OCI-LY7 (cell line): ENCODE measurements at regions not wholly inside any gene's neighbourhood (a gene's known extent, or its start where the extent isn't known, plus 50 kb on each side); places are given as distances from the start of the nearest gene placed in this dataset.

ENCODE experiments used
- BruUV-seq: library from RNA; stranded (reverse); fragments of 400-500 nt; replicated peaks from 2 replicates; lab custom pipeline; 2021; lab: Mats Ljungman, UMichigan
- CTCF ChIA-PET: fragments of 300-600 bp; sonication (Branson Sonifier 250); formaldehyde crosslinking; loops from one replicate; lab custom pipeline; 2022; ENCODE audit warnings: antibody characterized with exemption; ENCODE audit not compliant: unreplicated experiment; lab: Charles Lee
- POLR2A ChIA-PET: fragments of 300-600 bp; sonication (Branson Sonifier 250); formaldehyde crosslinking; loops from one replicate; lab custom pipeline; 2022; ENCODE audit warnings: antibody characterized with exemption; lab: Charles Lee
- DNase-seq: peaks from one replicate; pipeline ENCODE4 v3.0.0-alpha.2; 2015; ENCODE audit warnings: low spot score
- H2AFZ ChIP-seq: fragments of 200-600 bp; sonication (generic), shearing (Covaris generic); 2 replicates; pipeline ENCODE4 v1.6.1; 2014; ENCODE audit warnings: mild to moderate bottlenecking, antibody characterized with exemption, low read length, moderate library complexity
- H3K27ac ChIP-seq: fragments of 200-600 bp; sonication (generic); 2 replicates; pipeline ENCODE4 v1.5.1; 2014; ENCODE audit warnings: mixed run types, low read depth, mild to moderate bottlenecking, moderate library complexity, low read length, inconsistent platforms; ENCODE audit not compliant: poor library complexity, severe bottlenecking
- H3K36me3 ChIP-seq: fragments of 200-600 bp; sonication (generic); 2 replicates; pipeline ENCODE4 v1.6.1; 2014; ENCODE audit warnings: mild to moderate bottlenecking, antibody characterized with exemption, low read length, moderate library complexity, mixed read lengths; ENCODE audit not compliant: insufficient read depth
- H3K4me1 ChIP-seq: fragments of 200-600 bp; sonication (generic); 2 replicates; pipeline ENCODE4 v1.5.1; 2014; ENCODE audit warnings: mild to moderate bottlenecking, low read length; ENCODE audit not compliant: insufficient read depth, poor library complexity, severe bottlenecking
- H3K4me2 ChIP-seq: fragments of 200-600 bp; sonication (generic); 2 replicates; pipeline ENCODE4 v1.6.1; 2014; ENCODE audit warnings: mild to moderate bottlenecking, low read length
- H3K4me3 ChIP-seq: fragments of 200-600 bp; sonication (generic); 2 replicates; pipeline ENCODE4 v1.5.1; 2014; ENCODE audit warnings: mild to moderate bottlenecking, low read depth, low read length; ENCODE audit not compliant: poor library complexity, severe bottlenecking
- H3K79me2 ChIP-seq: fragments of 200-600 bp; sonication (generic); 2 replicates; pipeline ENCODE4 v1.6.1; 2016; ENCODE audit warnings: low read depth, mild to moderate bottlenecking, low read length, moderate library complexity, mixed read lengths; ENCODE audit not compliant: insufficient read depth
- H3K9me2 ChIP-seq: fragments of 200-600 bp; sonication (generic); 2 replicates; pipeline ENCODE4 v1.6.1; 2016; ENCODE audit warnings: mild to moderate bottlenecking, low read length, mixed read lengths; ENCODE audit not compliant: insufficient read depth
- H3K9me3 ChIP-seq: fragments of 200-600 bp; sonication (generic); 2 replicates; pipeline ENCODE4 v1.6.1; 2014; ENCODE audit warnings: mild to moderate bottlenecking, mixed run types, low read length, mixed read lengths
- H4K20me1 ChIP-seq: fragments of 200-600 bp; sonication (generic); 2 replicates; pipeline ENCODE4 v1.6.1; 2014; ENCODE audit warnings: mild to moderate bottlenecking, antibody characterized with exemption, low read length, moderate library complexity, mixed read lengths; ENCODE audit not compliant: insufficient read depth
- CTCF ChIP-seq: fragments of 200-600 bp; sonication (generic); conservative IDR thresholded peaks from 2 replicates; pipeline ENCODE4 v1.5.1; 2014; ENCODE audit warnings: mild to moderate bottlenecking, antibody characterized with exemption, low read length, moderate library complexity, mixed read lengths
- EZH2phosphoT487 ChIP-seq: fragments of 200-600 bp; sonication (generic); IDR thresholded peaks from 2 replicates; pipeline ENCODE4 v1.6.1; 2018; ENCODE audit warnings: low read depth, borderline replicate concordance, mild to moderate bottlenecking, mixed run types, antibody characterized with exemption, low read length, moderate library complexity, mixed read lengths
- intact Hi-C: fragments of 100-400 bp; cut with micrococcal nuclease; formaldehyde crosslinking; loops from one replicate; pipeline ENCODE4 v1.10.0; 2022; ENCODE audit not compliant: unreplicated experiment

DNA sequence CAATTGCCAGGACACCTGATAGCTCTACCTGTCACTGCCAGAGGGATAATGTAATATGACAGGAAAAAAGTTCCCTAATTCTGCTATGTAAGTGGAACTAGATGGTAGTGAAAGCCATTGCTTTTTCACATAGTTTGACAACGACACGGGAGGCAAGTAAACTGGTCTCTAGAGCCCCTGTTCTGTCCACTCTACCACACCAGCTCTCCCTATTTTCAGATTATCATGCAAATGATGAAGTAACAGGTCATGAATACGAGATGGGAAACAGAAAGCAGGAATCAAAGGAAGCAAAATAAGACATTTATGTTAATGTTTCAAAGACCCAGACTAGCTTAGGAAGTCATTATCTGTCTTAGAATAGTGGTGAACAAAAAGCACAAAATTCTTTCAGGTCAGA, 56.2 kb downstream of the TAF11L14 start:
- Histone ChIP-seq H3K4me3 (no peak overlapping the region), H4K20me1 (no peaks in the 10 kb centered on the region), H3K27ac (no peak overlapping the region), H3K4me1 (no peaks in the 10 kb centered on the region), H3K9me2 (no peaks in the 10 kb centered on the region), H3K9me3 (no peaks in the 10 kb centered on the region), H2AFZ (no peak overlapping the region), H3K36me3 (no peaks in the 10 kb centered on the region), H3K4me2 (no peak overlapping the region), H3K79me2 (no peaks in the 10 kb centered on the region)
- TF ChIP-seq CTCF (no peak), EZH2phosphoT487 (no peak)
- DNase-seq: no peak
- ChIA-PET CTCF (no interaction called here), POLR2A (no interaction called here)
- BruUV-seq: no TSS peak
- intact Hi-C loops: no loop called here

DNA sequence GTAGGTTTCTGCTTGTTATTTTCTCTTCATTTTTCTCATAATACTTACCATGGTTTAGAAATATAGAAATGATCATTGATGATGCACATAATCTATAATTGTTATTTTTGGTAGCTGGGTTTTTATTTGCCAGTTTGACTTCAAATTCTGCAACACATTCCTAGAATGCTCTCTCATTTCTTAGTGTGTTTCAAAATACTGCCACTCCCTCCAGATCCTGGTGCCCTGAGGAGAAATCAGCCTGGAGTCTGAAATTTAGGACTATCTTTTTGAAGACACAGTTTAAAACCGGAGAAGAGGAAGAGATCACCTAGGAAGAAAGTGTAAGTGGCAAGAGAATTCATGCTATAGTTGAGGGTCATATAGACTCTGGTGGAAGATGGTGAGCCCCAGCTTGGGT, 57.5 kb downstream of the TAF11L14 start:
- CTCF ChIA-PET: no interaction called here
- BruUV-seq: no TSS peak

More for the DNA sequence above, 57.5 kb downstream of the TAF11L14 start:
- no peaks in the 10 kb centered on the region for H3K4me1 ChIP-seq
- no peak for DNase-seq
- no peaks in the 10 kb centered on the region for H3K36me3 ChIP-seq
- H3K79me2 ChIP-seq: no peaks in the 10 kb centered on the region
- TF ChIP-seq CTCF: no peak
- TF ChIP-seq EZH2phosphoT487: no peak
- POLR2A ChIA-PET: no interaction called here
- no peak overlapping the region for H2AFZ ChIP-seq
- intact Hi-C loops: no loop called here
- H3K9me3 ChIP-seq: no peaks in the 10 kb centered on the region
- H4K20me1 ChIP-seq: no peaks in the 10 kb centered on the region
- no peak overlapping the region for H3K4me3 ChIP-seq
- H3K27ac ChIP-seq: no peak overlapping the region
- no peaks in the 10 kb centered on the region for H3K9me2 ChIP-seq
- no peak overlapping the region for H3K4me2 ChIP-seq
